ENCODE measurements at regions not wholly inside any gene's neighbourhood (a gene's known extent, or its start where the extent isn't known, plus 50 kb on each side); places are given as distances from the start of the nearest gene placed in this dataset.
"Not testable (repeated sequence)": the region's sequence is repeated elsewhere in the genome, so short reads cannot be mapped to it uniquely, and the experiment has no call there.

DNA sequence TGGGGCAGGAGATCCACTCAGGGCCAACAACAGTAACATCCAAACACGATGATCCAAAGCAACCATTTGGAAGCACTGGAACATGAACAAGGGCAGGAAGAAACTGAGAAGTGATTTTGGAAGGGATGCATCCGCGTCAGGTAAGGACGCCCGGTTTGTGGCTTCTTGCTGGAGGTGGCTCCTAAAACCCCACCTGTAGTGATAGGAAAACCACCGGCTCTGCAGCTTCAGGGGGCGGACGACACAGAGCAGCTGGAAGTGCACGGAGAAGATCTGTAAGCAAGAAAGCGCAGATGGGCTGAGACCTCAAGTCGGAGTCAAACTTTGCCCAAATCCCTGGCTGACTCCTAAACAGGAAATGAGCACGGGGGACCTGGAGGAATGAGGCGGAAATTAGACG is 1066.1 kb downstream of the BRD1 start:
- no peak for DNase-seq

DNA sequence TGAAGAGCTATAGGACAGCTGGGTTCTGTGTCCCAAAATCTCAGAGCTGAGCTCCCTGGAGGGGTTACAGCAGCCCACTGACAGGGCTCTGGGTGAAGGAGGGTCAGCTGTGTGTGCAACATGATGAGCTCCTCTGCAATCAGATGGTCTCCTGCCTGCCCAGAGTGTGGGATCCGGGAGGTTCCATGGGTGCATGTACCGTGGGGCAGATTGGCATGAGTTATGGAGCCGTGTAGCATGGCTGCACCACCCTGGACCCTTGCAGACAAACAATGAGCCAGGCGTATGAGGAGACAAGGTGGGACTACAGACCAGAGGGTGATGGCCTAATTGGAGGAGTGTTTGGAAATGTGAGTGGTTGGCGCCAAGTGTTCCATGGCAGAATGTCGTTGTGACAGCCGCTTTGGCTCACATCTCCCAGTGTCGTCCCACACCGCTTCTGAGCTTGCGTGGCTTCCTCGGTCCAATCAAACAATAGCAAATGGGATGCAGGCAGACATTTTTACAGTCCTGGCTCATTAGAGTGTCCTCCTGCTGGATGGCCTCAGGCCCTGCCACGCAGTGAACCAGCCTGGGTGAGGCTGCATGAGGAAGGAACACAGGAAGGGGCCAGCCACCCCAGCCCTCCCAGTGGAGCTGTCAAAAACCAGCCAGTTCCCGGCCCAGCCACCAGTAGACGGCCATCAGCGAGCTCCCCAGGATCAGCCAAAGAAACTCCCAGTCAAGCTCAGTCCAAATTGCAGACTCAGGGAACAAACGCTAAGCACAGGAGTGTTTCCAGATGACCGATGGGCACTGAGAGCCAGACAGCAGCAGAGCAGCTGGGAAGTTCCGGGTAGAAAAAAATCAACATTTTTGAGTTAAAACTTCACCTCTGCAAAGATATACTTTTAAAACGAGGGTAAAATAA is 1066.9 kb downstream of the BRD1 start:
- no peak for DNase-seq

- no peak for DNase-seq
Measured at GRCh38 chr22:48758881-48759875, 1068.5 kb downstream of the BRD1 start.

DNA sequence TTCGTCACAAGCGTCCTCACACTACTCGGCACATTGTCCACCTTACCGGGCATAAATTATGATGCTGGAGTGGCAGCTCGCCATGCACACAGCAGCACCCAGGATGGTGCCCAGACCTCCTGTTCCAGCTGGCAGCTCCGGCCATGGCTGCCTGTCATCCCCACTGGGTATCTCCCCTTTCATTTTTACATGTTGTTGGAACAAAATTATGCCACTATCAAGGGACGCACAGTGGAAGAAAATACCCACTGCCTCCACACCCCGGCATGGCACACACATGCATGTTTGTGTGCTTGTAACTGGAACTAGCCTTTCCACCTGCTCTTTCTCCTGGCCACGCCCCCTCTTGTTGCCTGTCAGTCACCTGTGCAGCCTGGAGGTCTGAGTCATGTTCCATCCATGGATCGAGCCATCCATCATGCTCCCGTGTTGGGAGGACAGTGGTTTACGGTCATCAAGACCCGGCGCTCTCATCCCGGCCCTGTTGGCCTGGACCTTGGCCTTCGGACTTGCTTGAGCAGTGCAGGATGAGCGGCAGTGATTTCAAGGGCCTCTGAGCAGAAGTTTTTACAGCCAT is 1069.6 kb downstream of the BRD1 start:
- DNase-seq, result no peak

- DNase-seq, result no peak
Measured at GRCh38 chr22:48757581-48757980, 1070.1 kb downstream of the BRD1 start.

GRCh38 chr22:48757135-48757534 is 1070.5 kb downstream of the BRD1 start:
- DNase-seq, result not testable (repeated sequence)

DNA sequence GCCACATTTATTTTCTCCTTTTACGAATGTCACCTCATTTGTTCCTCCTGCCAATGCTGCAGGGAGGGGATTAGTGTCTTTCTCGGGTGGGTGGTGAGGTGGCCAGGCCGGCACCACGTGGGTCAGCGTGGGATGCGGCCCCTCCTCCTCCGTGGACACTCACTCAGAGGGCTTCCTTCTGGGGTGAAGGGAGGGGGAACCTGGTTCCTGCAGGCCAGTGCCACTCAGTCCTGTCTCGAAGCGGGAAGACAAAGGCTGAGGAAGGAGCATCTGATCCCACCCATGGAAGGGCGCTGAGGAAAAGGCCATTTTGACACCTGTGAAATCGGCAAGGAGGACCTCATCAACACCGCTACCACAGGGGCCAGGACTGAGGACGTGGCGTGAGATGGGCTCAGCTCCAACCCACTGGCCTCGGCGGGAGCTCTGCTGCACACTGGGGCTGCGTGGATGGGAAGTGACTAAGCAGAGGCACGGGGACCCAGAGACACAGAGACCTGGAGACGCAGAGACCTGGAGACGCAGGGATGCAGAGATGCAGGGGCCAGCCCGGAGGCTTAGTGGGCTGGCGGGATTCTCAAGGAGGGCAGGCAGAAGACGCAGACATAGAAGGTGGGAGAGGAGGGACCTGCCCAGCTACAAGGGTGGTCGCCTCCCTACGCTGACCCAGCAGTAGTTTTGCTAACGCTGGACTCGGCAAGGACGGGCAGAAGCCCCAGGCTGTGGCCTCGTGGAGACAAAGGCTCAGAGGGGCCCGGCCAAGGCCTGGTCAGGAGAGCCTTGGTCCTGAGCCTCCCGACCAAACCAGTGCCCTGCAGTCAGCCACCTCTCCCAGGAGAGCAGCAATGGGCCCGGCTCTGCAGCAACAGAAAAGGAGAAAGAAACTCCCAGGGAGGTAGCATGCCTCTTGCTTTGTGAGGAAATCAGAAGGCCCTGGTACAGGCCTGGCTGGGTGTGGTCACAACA is 1071.2 kb downstream of the BRD1 start:
- DNase-seq, result no peak

GRCh38 chr22:48755059-48755949 is 1072.4 kb downstream of the BRD1 start:
- DNase-seq, result no peak

GRCh38 chr22:48754611-48755058 is 1073.0 kb downstream of the BRD1 start:
- no peak for DNase-seq

DNA sequence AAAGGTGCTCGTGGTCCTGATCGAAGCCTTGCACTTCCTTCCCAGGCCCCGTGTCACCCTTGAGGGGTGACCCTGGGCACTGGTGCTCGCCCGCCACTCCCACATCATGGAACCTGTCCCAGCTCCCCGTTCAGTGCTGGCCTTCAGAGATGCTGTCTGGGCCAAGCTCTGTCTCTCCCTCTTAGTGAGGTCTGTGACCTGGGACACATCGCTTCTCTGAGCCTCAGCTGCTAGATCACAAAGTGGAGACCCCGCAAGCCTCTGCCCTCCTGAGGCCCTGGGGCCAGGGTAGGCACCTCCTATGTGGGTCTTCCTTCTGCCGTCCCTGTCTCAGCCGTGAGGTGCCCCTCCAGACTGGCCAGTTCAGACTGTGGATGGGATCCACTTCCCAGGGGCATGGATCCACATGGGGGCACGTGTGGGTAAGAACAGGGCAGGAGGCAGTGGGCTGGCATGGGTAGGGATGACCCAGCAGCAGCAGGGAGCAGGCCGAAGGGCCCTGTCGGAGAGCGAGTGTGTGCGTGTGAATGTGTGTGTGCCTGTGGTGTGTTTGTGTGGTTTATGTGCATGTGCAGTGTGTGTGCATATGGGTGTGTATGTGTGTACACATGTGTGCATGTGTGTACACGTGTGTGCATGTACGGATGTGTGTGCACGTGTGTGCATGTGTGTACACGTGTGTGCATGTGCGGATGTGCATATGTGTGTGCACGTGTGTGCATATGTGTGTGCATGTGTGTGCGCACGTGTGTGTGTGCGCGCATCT is 1073.7 kb downstream of the BRD1 start:
- DNase-seq, result no peak

DNA sequence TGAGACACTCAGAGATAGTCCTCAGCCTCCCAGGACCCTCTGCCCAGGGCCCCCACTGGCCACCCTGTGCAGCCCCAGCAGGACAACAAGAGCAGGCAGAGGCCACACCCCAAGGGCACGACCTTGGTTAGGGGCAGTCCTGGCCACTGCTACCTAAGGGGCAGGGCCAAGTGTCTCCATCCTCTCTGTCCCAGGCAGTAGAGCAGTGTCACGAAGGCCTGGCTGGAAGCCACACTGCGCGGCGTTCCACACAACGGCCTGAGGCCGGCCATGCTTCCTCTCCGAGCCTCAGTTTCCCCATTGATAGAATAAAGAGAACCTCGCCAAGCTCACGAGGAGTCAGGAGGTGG is 1074.3 kb downstream of the BRD1 start:
- no peak for DNase-seq

GRCh38 chr22:48752451-48753380 is 1075.0 kb downstream of the BRD1 start:
- no peak for DNase-seq

GRCh38 chr22:48751539-48752437 is 1075.9 kb downstream of the BRD1 start:
- no peak for DNase-seq

- no peak for DNase-seq
Measured at GRCh38 chr22:48750826-48751440, 1076.7 kb downstream of the BRD1 start.

DNA sequence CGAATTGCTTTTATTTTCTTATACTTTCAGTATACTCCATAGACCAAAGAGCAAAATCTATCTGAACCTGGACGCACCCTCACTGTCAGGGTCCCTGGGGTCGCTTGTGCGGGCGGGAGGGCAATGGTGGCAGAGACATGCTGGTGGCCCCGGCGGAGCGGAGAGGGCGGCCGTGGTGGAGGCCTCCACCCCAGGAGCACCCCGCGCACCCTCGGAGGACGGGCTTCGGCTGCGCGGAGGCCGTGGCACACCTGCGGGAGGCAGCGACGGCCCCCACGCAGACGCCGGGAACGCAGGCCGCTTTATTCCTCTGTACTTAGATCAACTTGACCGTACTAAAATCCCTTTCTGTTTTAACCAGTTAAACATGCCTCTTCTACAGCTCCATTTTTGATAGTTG is 1077.4 kb downstream of the BRD1 start:
- DNase-seq, result no peak

All from hypothalamus (tissue), 51 donors.